NT2/D1 (cell line): ENCODE measurements at regions not wholly inside any gene's neighbourhood (a gene's known extent, or its start where the extent isn't known, plus 50 kb on each side); places are given as distances from the start of the nearest gene placed in this dataset.

ENCODE experiments used
- DNase-seq: peaks from one replicate; pipeline ENCODE4 v3.0.0-alpha.2; 2011; ENCODE audit warnings: low read depth, low spot score
- H3K27me3 ChIP-seq: 2 replicates; pipeline ENCODE4 v1.6.0; 2011; ENCODE audit warnings: mild to moderate bottlenecking; ENCODE audit not compliant: insufficient read length, insufficient read depth
- H3K36me3 ChIP-seq: 2 replicates; pipeline ENCODE4 v1.6.1; 2011; ENCODE audit warnings: mild to moderate bottlenecking, low read length, mixed read lengths; ENCODE audit not compliant: insufficient read depth, insufficient read length
- H3K4me1 ChIP-seq: 2 replicates; pipeline ENCODE4 v1.5.1; 2011; ENCODE audit not compliant: insufficient read depth, insufficient read length
- H3K4me3 ChIP-seq: 2 replicates; pipeline ENCODE4 v1.5.1; 2011; ENCODE audit warnings: low read depth; ENCODE audit not compliant: insufficient read length
- H3K9ac ChIP-seq: 2 replicates; pipeline ENCODE4 v1.6.0; 2011; ENCODE audit warnings: low read depth; ENCODE audit not compliant: insufficient read length
- H3K9me3 ChIP-seq: 2 replicates; pipeline ENCODE4 v1.5.1; 2011; ENCODE audit warnings: mild to moderate bottlenecking, low read length; ENCODE audit not compliant: insufficient read depth
- SUZ12 ChIP-seq: IDR thresholded peaks from 2 replicates; pipeline ENCODE4 v1.6.1; 2011; ENCODE audit not compliant: insufficient read length, insufficient read depth; ENCODE audit errors: extremely low read depth
- YY1 ChIP-seq: IDR thresholded peaks from 2 replicates; pipeline ENCODE4 v1.6.1; 2011; ENCODE audit not compliant: insufficient read length, insufficient read depth
- ZNF274 ChIP-seq: IDR thresholded peaks from 2 replicates; pipeline ENCODE4 v1.6.1; 2011; ENCODE audit warnings: mild to moderate bottlenecking, low read depth, low read length

GRCh38 chr22:48340191-48340590 lies 1487.5 kb downstream of the BRD1 start:
- peaks cover 19% of the 10 kb centered on the region for H3K4me1 ChIP-seq
- no peak overlapping the region for H3K4me3 ChIP-seq
- DNase-seq = no peak
- TF ChIP-seq ZNF274 (no peak), YY1 (no peak), SUZ12 (no peak)
- no peak overlapping the region for H3K9ac ChIP-seq
- H3K9me3 ChIP-seq = no peaks in the 10 kb centered on the region
- no peaks in the 10 kb centered on the region for H3K27me3 ChIP-seq
- H3K36me3 ChIP-seq = no peaks in the 10 kb centered on the region

GRCh38 chr22:48338793-48339705 lies 1488.6 kb downstream of the BRD1 start:
- Histone ChIP-seq H3K4me1 (peaks cover 19% of the 10 kb centered on the region), H3K9ac (no peak overlapping the region), H3K9me3 (no peaks in the 10 kb centered on the region), H3K36me3 (no peaks in the 10 kb centered on the region), H3K27me3 (no peaks in the 10 kb centered on the region), H3K4me3 (no peak overlapping the region)
- DNase-seq = no peak
- TF ChIP-seq SUZ12 (no peak), ZNF274 (no peak), YY1 (no peak)

GRCh38 chr22:48337957-48338792 lies 1489.5 kb downstream of the BRD1 start:
- H3K9ac ChIP-seq = no peak overlapping the region
- TF ChIP-seq ZNF274 (no peak), YY1 (no peak), SUZ12 (no peak)
- DNase-seq = no peak
- no peaks in the 10 kb centered on the region for H3K36me3 ChIP-seq
- no peaks in the 10 kb centered on the region for H3K27me3 ChIP-seq
- H3K9me3 ChIP-seq = no peaks in the 10 kb centered on the region
- no peak overlapping the region for H3K4me3 ChIP-seq
- H3K4me1 ChIP-seq = peaks cover 19% of the 10 kb centered on the region

DNA sequence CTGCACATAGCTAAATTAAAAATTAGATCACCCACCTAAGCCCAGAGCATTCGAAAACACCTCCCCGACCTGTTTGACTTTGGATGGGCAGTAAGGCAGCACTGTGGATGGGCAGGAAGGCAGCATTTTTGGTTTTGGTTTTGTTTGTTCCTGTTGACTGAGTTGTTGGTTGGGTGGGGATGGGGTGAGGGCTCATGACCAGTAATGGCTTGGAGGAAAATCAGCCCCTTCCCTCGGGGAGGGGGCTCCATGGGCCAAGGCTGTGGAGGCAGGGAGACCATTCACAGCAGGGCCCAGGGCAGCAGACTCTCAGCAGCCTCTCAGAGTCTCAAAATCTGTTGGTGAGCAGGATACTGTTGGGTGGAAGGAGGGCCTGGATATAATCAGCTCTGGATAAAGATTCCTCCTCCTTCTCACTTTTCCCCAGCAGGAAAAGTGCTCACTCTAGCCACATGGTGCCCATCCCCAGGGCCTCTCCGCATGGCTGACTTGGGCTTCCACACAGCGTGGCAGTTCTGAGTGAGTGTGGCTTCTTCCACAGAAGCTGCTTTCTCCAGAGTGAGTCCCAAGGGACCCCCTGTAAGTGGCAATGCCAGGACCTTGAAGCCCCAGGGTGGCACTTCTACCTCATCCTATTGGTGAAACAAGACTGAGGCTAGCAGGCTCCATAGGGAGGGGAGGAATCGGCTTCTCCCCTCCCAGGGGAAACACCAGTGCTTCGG lies 1491.2 kb downstream of the BRD1 start:
- Histone ChIP-seq H3K4me3 (no peak overlapping the region), H3K9ac (no peak overlapping the region), H3K36me3 (no peaks in the 10 kb centered on the region), H3K9me3 (no peaks in the 10 kb centered on the region), H3K27me3 (no peaks in the 10 kb centered on the region), H3K4me1 (peaks cover 17% of the 10 kb centered on the region)
- DNase-seq = no peak
- TF ChIP-seq SUZ12 = no peak
- no peak for TF ChIP-seq ZNF274
- no peak for TF ChIP-seq YY1

GRCh38 chr22:48335442-48336139 lies 1492.1 kb downstream of the BRD1 start:
- no peaks in the 10 kb centered on the region for H3K36me3 ChIP-seq
- H3K27me3 ChIP-seq = no peaks in the 10 kb centered on the region
- H3K9me3 ChIP-seq = no peaks in the 10 kb centered on the region
- DNase-seq = no peak
- H3K9ac ChIP-seq = no peak overlapping the region
- peaks cover 13% of the 10 kb centered on the region for H3K4me1 ChIP-seq
- H3K4me3 ChIP-seq = no peak overlapping the region
- no peak for TF ChIP-seq YY1

GRCh38 chr22:48334971-48335370 lies 1492.7 kb downstream of the BRD1 start:
- 0 out of 2 replicates have a peak, but pooled peaks cover 2% of the 10 kb centered on the region for H3K9me3 ChIP-seq
- no peak for DNase-seq
- TF ChIP-seq ZNF274 = no peak
- no peak for TF ChIP-seq SUZ12
- TF ChIP-seq YY1 = no peak
- H3K4me3 ChIP-seq = no peak overlapping the region
- H3K27me3 ChIP-seq = no peaks in the 10 kb centered on the region
- peaks cover 13% of the 10 kb centered on the region for H3K4me1 ChIP-seq
- H3K36me3 ChIP-seq = no peaks in the 10 kb centered on the region
- no peak overlapping the region for H3K9ac ChIP-seq
